ENCODE measurements at regions not wholly inside any gene's neighbourhood (a gene's known extent, or its start where the extent isn't known, plus 50 kb on each side); places are given as distances from the start of the nearest gene placed in this dataset.

GRCh38 chr4:41859087-41859486 is 76.1 kb upstream of the TMEM33 start:
- DNase-seq = no peak

DNA sequence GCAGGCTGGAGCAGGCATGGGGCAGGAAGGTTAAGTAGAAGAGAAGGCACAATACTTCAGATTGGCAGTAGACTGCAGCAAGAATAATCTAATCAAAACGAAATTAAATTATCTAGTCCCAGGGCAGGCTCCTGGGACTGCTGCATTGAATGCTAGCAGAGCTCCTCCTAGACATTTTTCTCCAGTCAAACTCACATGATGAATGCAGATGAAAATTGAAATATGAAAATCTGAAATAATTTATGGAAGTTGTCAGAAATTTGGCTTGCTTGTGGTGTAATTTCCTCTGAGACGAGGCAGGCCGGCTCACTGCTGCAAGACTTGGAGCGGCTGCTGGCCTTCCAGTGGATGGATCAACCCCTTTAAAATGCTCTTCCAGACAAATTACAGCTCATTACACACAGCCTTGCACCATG is 78.0 kb upstream of the TMEM33 start:
- DNase-seq = no peak

- DNase-seq = no peak
Observed at GRCh38 chr4:41856797-41857196, 78.4 kb upstream of the TMEM33 start.

- DNase-seq = no peak
Observed at GRCh38 chr4:41853973-41854372, 81.3 kb upstream of the TMEM33 start.

DNA sequence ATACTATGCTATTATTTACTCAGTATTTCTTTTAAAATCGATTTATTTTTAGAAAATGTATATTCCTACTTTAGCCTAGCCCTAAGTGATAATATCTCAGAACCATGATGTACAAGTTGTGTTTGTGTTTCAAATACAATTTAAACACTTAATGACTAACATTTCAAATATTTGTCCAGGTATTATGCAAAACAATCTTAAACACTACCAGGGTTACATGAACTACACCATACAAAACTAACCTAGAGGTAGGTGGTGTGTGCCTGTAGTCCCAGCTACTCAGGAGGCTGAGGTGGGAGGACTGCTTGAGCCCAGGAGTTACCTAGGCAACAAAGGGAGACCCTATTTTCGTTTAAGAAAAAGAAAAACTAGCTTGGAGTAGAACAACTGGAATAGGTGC is 83.0 kb upstream of the TMEM33 start:
- no peak for DNase-seq

- no peak for DNase-seq
Observed at GRCh38 chr4:41851621-41852020, 83.6 kb upstream of the TMEM33 start.

- no peak for DNase-seq
Observed at GRCh38 chr4:41844327-41844726, 90.9 kb upstream of the TMEM33 start.

- no peak for DNase-seq
Observed at GRCh38 chr4:41839916-41840854, 91.7 kb upstream of the PHOX2B start.

GRCh38 chr4:41838590-41838989 is 90.1 kb upstream of the PHOX2B start:
- DNase-seq = no peak

DNA sequence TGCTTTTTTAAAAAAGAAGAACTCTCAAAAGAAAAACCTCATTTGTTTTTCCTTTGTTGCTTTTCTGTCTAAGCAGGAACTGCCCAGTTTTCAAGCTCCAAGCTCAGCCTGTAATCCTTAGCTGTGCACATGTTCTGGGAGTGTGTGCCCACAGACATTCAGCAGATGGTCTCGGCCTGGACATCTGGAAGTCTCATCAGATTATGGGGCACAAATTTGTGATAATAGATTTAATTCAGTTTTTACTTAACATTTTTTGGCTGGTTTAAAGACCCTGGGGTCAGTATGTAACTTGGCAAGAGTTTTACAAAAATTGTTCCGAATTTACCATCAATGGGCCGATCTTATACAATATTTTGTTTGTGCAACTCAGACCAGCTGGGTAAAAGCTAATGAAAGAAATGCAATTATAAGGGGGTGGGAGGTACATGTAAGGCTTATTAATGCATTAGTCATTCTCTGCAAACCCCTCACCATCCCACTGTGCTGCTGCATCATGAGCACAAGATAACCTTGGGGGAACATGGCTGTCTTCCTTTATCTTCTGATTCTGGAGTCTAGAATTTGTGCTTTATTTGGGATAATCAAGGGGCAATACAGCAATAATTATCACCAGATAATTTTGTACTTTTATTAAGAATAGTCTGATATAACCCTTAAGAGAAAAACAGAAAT is 86.9 kb upstream of the PHOX2B start:
- no peak for DNase-seq

DNA sequence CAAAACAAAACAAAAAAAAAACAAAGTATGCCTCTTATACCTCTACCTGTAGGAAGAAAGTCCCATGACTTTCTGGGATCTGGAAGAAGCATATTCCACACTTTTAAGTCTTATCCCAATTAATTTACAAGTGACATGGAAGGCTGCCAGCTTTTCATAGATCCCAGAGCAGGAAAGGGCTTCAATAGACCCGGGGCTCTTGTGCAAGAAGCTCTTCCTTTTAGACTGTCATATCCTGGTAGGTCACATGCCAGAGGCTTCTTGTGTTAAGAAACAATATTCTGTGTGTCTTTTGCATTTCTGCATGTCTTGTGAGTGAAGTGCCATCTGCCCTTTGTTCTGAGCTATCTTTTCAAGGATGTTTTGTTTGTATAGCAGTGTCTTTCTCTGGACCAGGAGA is 84.4 kb upstream of the PHOX2B start:
- no peak for DNase-seq

GRCh38 chr4:41822325-41822724 is 73.8 kb upstream of the PHOX2B start:
- no peak for DNase-seq

GRCh38 chr4:41820473-41820872 is 71.9 kb upstream of the PHOX2B start:
- DNase-seq = no peak

DNA sequence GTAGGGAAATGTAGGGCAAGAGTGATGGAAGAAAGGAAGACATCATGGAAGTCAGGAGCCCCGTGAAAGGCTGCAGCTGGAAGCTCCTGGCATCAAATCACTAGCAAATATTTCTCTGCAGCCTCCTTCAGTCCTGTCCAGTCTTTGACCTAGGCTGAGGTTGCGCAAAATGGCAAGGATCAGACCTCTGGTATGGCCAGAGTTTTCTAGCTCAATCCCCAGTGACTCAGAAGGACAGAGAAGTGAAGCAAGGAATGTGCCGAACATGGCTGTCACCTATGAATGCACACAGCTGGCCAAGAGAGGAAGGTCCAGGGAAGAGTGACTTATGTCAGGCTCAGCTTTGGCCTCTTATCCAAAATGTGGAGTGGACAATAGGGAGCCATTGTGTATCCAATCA is 71.1 kb upstream of the PHOX2B start:
- DNase-seq = no peak

GRCh38 chr4:41815473-41815872 is 66.9 kb upstream of the PHOX2B start:
- DNase-seq = no peak

GRCh38 chr4:41814565-41814964 is 66.0 kb upstream of the PHOX2B start:
- no peak for DNase-seq

- no peak for DNase-seq
Observed at GRCh38 chr4:41806807-41807206, 58.3 kb upstream of the PHOX2B start.

- DNase-seq = no peak
Observed at GRCh38 chr4:41802590-41802989, 54.1 kb upstream of the PHOX2B start.

GRCh38 chr4:41799126-41799525 is 50.6 kb upstream of the PHOX2B start:
- no peak for DNase-seq

Data from NCI-H1092 treated with DMSO at 0.1 percent for 48 hours (cell line).